ENCODE measurements at regions not wholly inside any gene's neighbourhood (a gene's known extent, or its start where the extent isn't known, plus 50 kb on each side); places are given as distances from the start of the nearest gene placed in this dataset.

DNA sequence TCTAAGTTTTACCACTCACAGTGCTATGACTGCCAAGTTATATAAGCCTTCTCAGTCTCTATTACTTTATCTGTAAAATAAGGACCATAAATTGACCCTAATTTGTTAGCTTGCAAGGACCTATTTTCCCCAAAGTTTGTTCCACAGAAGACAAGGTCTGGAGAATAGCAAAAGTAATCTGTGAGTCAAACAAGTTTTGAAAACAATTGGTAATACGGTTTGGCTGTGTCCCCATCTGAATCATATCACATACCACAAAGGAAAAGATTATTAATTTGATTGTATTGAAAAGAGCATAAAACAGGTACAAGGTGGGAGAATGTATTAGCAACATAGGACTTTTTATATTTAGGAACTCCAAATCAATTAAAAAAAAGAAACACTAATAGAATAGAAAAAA, 124.0 kb upstream of the TARS1 start:
- Histone ChIP-seq H2AFZ (no peak overlapping the region), H3K9me3 (ENCODE audit: insufficient read depth, low read depth) (peaks cover 17% of the 10 kb centered on the region; the same call in 1 of the 2 replicates), H3K27me3 (ENCODE audit: insufficient read depth, low read depth) (no peaks in the 10 kb centered on the region), H3K36me3 (ENCODE audit: low read depth) (no peaks in the 10 kb centered on the region), H3K4me2 (no peak overlapping the region), H3K27ac (no peak overlapping the region), H4K20me1 (ENCODE audit: insufficient read depth) (no peaks in the 10 kb centered on the region), H3K9me2 (ENCODE audit: insufficient read depth) (peaks cover 7% of the 10 kb centered on the region; the same call in 1 of the 2 replicates), H3K4me1 (replicated peaks; ENCODE audit: insufficient read depth) (peaks cover 11% of the 10 kb centered on the region), H3K4me3 (no peak overlapping the region), H3K79me2 (ENCODE audit: low read depth) (no peaks in the 10 kb centered on the region), H3F3A (ENCODE audit: insufficient read depth, low read depth) (peaks cover 8% of the 10 kb centered on the region; the same call in 1 of the 2 replicates)
- ChIA-PET CTCF (no interaction called here), POLR2A (ENCODE audit: unreplicated experiment) (interaction anchor here (0.6 kb wide), 1 partner anchor 27 kb away, joined by 3 read pairs; no protein-coding TSS in a partner anchor)
- BruUV-seq (replicated peaks) = no TSS peak
- intact Hi-C loops (cut with micrococcal nuclease; ENCODE audit: unreplicated experiment) = no loop called here
- TF ChIP-seq, protein P1, sequence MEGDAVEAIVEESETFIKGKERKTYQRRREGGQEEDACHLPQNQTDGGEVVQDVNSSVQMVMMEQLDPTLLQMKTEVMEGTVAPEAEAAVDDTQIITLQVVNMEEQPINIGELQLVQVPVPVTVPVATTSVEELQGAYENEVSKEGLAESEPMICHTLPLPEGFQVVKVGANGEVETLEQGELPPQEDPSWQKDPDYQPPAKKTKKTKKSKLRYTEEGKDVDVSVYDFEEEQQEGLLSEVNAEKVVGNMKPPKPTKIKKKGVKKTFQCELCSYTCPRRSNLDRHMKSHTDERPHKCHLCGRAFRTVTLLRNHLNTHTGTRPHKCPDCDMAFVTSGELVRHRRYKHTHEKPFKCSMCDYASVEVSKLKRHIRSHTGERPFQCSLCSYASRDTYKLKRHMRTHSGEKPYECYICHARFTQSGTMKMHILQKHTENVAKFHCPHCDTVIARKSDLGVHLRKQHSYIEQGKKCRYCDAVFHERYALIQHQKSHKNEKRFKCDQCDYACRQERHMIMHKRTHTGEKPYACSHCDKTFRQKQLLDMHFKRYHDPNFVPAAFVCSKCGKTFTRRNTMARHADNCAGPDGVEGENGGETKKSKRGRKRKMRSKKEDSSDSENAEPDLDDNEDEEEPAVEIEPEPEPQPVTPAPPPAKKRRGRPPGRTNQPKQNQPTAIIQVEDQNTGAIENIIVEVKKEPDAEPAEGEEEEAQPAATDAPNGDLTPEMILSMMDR (conservative IDR thresholded peaks at IDR 0.05) = no peak
- no peak for TF ChIP-seq EZH2 (IDR thresholded peaks at IDR 0.05; ENCODE audit: low read depth)
- no peak for DNase-seq

DNA sequence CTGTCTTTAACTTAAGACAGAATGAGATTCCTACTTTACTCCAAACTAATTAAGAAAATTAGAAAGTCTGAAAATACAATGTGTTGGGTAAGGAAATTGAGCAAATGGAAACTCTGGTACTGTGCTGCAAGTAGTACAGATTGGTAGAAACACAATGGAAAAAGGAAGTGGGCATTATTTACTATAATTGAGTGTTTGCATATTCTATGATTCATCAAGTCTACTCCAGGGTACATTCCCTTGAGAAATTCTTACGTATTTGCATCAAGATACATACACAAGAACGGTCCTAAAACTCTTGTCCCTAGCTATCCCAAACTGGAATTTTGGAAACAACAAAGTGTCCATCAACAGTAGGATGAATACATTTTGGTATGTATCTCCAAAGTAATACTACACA, 123.5 kb upstream of the TARS1 start:
- H3K4me3 ChIP-seq = no peak overlapping the region

DNA sequence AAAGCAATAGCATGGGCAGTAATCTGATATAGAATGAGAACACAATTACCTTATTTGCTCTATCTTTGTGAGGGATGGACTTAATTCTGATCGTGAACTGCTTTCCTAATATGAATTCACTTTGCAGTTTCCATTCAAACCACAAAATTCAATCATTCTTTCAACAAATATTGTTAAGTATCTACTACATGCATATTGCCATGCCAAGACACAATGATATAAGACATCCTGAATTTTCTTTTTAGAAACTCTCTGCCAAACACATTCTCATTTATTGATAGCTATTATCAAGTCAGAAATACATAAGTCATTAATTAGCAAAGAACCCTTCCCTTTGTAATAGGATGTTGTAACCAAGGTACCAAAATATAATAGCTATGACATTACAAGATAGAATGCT, 121.6 kb upstream of the TARS1 start:
- CTCF ChIA-PET = no interaction called here
- Histone ChIP-seq H3K27ac (no peak overlapping the region), H3K4me2 (no peak overlapping the region), H3K9me3 (ENCODE audit: insufficient read depth, low read depth) (no peaks in the 10 kb centered on the region), H3K4me3 (no peak overlapping the region), H3K36me3 (ENCODE audit: low read depth) (no peaks in the 10 kb centered on the region), H2AFZ (no peak overlapping the region), H3K4me1 (replicated peaks; ENCODE audit: insufficient read depth) (no peaks in the 10 kb centered on the region), H3F3A (ENCODE audit: insufficient read depth, low read depth) (no peaks in the 10 kb centered on the region), H4K20me1 (ENCODE audit: insufficient read depth) (no peaks in the 10 kb centered on the region), H3K79me2 (ENCODE audit: low read depth) (no peaks in the 10 kb centered on the region), H3K27me3 (ENCODE audit: insufficient read depth, low read depth) (no peaks in the 10 kb centered on the region), H3K9me2 (ENCODE audit: insufficient read depth) (peaks cover 4% of the 10 kb centered on the region; the same call in 1 of the 2 replicates)
- POLR2A ChIA-PET (ENCODE audit: unreplicated experiment) = interaction anchor here (0.6 kb wide), 1 partner anchor 175 kb away, joined by 6 read pairs; no protein-coding TSS in a partner anchor
- no peak for DNase-seq
- TF ChIP-seq, protein P1 (conservative IDR thresholded peaks at IDR 0.05) = no peak
- no peak for TF ChIP-seq EZH2 (IDR thresholded peaks at IDR 0.05; ENCODE audit: low read depth)
- intact Hi-C loops (cut with micrococcal nuclease; ENCODE audit: unreplicated experiment) = no loop called here
- no TSS peak for BruUV-seq (replicated peaks)

More for the DNA sequence above, 123.5 kb upstream of the TARS1 start:
- peaks cover 11% of the 10 kb centered on the region for H3K4me1 ChIP-seq (replicated peaks; ENCODE audit: insufficient read depth)
- H4K20me1 ChIP-seq (ENCODE audit: insufficient read depth) = no peaks in the 10 kb centered on the region
- intact Hi-C loops (cut with micrococcal nuclease; ENCODE audit: unreplicated experiment) = no loop called here
- H3F3A ChIP-seq (ENCODE audit: insufficient read depth, low read depth) = peaks cover 8% of the 10 kb centered on the region; the same call in 1 of the 2 replicates
- H3K4me2 ChIP-seq = no peak overlapping the region
- no TSS peak for BruUV-seq (replicated peaks)
- H3K9me2 ChIP-seq (ENCODE audit: insufficient read depth) = peaks cover 7% of the 10 kb centered on the region; the same call in 1 of the 2 replicates
- H2AFZ ChIP-seq = no peak overlapping the region
- DNase-seq = no peak
- no peaks in the 10 kb centered on the region for H3K27me3 ChIP-seq (ENCODE audit: insufficient read depth, low read depth)
- no peaks in the 10 kb centered on the region for H3K79me2 ChIP-seq (ENCODE audit: low read depth)
- H3K27ac ChIP-seq = no peak overlapping the region
- CTCF ChIA-PET = no interaction called here
- POLR2A ChIA-PET (ENCODE audit: unreplicated experiment) = interaction anchor here (0.6 kb wide), 1 partner anchor 27 kb away, joined by 3 read pairs; no protein-coding TSS in a partner anchor
- peaks cover 16% of the 10 kb centered on the region; the same call in 1 of the 2 replicates for H3K9me3 ChIP-seq (ENCODE audit: insufficient read depth, low read depth)
- TF ChIP-seq EZH2 (IDR thresholded peaks at IDR 0.05; ENCODE audit: low read depth) = no peak
- TF ChIP-seq, protein P1 (conservative IDR thresholded peaks at IDR 0.05) = no peak
- no peaks in the 10 kb centered on the region for H3K36me3 ChIP-seq (ENCODE audit: low read depth)
